Endothelial cell (in vitro differentiated cells): ENCODE measurements at regions not wholly inside any gene's neighbourhood (a gene's known extent, or its start where the extent isn't known, plus 50 kb on each side); places are given as distances from the start of the nearest gene placed in this dataset.
A peak's percentile ranks its signal among the peaks of the same experiment; 100 is the strongest.

ENCODE experiments used
- DNase-seq: peaks from one replicate; pipeline ENCODE4 v3.0.0; 2021; ENCODE audit warnings: low spot score
- H3K27ac Mint-ChIP-seq: one replicate; pipeline ENCODE4 v1.8.0; 2021; ENCODE audit warnings: mixed read lengths, inconsistent platforms; ENCODE audit not compliant: unreplicated experiment
- H3K27me3 Mint-ChIP-seq: one replicate; pipeline ENCODE4 v1.8.0; 2021; ENCODE audit warnings: mild to moderate bottlenecking, moderate library complexity, mixed read lengths, inconsistent platforms; ENCODE audit not compliant: unreplicated experiment
- H3K36me3 Mint-ChIP-seq: one replicate; pipeline ENCODE4 v1.8.0; 2021; ENCODE audit warnings: mild to moderate bottlenecking, low read depth, mixed read lengths, inconsistent platforms; ENCODE audit not compliant: unreplicated experiment
- H3K4me1 Mint-ChIP-seq: one replicate; pipeline ENCODE4 v1.8.0; 2021; ENCODE audit warnings: mild to moderate bottlenecking, mixed read lengths, inconsistent platforms; ENCODE audit not compliant: unreplicated experiment
- H3K4me3 Mint-ChIP-seq: one replicate; pipeline ENCODE4 v1.8.0; 2021; ENCODE audit warnings: mild to moderate bottlenecking, mixed read lengths, inconsistent platforms; ENCODE audit not compliant: unreplicated experiment
- H3K9me3 Mint-ChIP-seq: one replicate; pipeline ENCODE4 v1.8.0; 2021; ENCODE audit warnings: mixed read lengths, inconsistent platforms; ENCODE audit not compliant: unreplicated experiment
- TF ChIP-seq, protein P1 (sequence below): fragments of 200-600 bp; sonication (generic); IDR thresholded peaks from one replicate; pipeline ENCODE4 v1.5.0; 2021; ENCODE audit warnings: antibody characterized with exemption; ENCODE audit not compliant: unreplicated experiment

DNA sequence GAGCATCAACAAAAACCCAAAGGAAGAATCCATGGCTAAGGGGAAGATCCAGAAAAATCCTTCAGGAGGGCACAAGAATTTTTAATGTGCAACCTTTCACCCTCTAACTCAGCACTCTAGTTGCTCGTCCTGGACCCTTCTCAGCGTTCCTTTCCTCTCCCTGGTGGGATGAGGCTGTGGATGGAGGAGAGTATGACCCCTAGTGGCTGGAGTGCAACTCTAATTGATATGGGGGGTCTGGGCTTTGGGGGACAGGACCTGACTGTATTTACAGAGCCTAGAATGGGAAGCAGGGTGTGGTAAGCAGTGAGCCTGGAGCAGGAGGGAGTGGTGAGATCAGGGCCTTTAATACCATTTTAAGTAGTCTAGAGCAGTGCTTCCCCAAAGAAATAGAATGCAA, 83.9 kb upstream of the CEP85L start:
- Mint-ChIP-seq H3K27me3 (peaks cover 5% of the 10 kb centered on the region), H3K9me3 (no peaks in the 10 kb centered on the region), H3K27ac (no peak overlapping the region), H3K4me1 (peaks cover 14% of the 10 kb centered on the region), H3K4me3 (no peak overlapping the region), H3K36me3 (no peaks in the 10 kb centered on the region)
- TF ChIP-seq, protein P1, sequence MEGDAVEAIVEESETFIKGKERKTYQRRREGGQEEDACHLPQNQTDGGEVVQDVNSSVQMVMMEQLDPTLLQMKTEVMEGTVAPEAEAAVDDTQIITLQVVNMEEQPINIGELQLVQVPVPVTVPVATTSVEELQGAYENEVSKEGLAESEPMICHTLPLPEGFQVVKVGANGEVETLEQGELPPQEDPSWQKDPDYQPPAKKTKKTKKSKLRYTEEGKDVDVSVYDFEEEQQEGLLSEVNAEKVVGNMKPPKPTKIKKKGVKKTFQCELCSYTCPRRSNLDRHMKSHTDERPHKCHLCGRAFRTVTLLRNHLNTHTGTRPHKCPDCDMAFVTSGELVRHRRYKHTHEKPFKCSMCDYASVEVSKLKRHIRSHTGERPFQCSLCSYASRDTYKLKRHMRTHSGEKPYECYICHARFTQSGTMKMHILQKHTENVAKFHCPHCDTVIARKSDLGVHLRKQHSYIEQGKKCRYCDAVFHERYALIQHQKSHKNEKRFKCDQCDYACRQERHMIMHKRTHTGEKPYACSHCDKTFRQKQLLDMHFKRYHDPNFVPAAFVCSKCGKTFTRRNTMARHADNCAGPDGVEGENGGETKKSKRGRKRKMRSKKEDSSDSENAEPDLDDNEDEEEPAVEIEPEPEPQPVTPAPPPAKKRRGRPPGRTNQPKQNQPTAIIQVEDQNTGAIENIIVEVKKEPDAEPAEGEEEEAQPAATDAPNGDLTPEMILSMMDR, result peak; percentile 40
- peak; percentile 26 for DNase-seq

DNA sequence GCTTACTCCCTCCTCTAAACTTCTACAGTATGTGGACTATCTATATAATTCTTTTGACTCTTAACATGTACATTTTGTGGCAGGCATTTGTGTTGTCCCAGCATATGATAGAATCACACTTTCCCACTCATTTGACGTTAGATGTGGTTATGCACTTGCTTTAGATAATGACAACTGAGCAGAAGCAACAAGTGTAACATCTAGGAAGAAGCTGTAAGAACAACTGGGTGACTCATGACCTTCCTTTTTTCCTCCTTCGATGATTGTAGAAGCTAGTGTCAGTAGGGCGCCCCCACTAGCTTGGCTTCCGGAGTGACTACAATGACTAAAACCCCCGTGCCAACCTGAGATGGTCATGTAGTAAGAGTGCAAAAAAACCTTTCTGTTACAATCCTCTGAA, 74.6 kb upstream of the CEP85L start:
- H3K9me3 Mint-ChIP-seq, result no peaks in the 10 kb centered on the region
- no peak overlapping the region for H3K4me3 Mint-ChIP-seq
- peaks cover 3% of the 10 kb centered on the region for H3K4me1 Mint-ChIP-seq
- H3K27ac Mint-ChIP-seq, result no peak overlapping the region
- no peaks in the 10 kb centered on the region for H3K27me3 Mint-ChIP-seq
- no peaks in the 10 kb centered on the region for H3K36me3 Mint-ChIP-seq
- TF ChIP-seq, protein P1, result no peak
- no peak for DNase-seq

DNA sequence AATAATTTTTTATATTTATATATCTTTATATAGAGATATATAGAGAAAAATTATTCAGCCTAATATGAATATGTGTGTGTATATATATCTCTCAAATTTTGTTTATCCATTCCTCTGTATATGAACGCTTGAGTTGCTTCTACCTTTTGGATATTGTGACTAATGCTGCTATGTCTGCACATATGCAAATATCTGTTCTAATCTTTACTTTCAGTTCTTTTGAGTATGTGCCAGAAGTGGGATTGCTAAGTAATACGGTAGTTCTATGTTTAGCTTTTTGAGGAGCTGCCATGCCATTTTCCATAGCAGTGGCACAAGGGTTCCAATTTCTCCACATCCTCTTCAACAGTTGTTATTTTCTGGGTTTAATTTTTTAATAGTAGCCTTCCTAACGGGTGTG, 72.8 kb upstream of the CEP85L start:
- no peak for DNase-seq
- no peak overlapping the region for H3K4me3 Mint-ChIP-seq
- H3K9me3 Mint-ChIP-seq, result no peaks in the 10 kb centered on the region
- peaks cover 2% of the 10 kb centered on the region for H3K27me3 Mint-ChIP-seq
- TF ChIP-seq, protein P1, result no peak
- no peaks in the 10 kb centered on the region for H3K36me3 Mint-ChIP-seq
- no peak overlapping the region for H3K27ac Mint-ChIP-seq
- no peaks in the 10 kb centered on the region for H3K4me1 Mint-ChIP-seq

DNA sequence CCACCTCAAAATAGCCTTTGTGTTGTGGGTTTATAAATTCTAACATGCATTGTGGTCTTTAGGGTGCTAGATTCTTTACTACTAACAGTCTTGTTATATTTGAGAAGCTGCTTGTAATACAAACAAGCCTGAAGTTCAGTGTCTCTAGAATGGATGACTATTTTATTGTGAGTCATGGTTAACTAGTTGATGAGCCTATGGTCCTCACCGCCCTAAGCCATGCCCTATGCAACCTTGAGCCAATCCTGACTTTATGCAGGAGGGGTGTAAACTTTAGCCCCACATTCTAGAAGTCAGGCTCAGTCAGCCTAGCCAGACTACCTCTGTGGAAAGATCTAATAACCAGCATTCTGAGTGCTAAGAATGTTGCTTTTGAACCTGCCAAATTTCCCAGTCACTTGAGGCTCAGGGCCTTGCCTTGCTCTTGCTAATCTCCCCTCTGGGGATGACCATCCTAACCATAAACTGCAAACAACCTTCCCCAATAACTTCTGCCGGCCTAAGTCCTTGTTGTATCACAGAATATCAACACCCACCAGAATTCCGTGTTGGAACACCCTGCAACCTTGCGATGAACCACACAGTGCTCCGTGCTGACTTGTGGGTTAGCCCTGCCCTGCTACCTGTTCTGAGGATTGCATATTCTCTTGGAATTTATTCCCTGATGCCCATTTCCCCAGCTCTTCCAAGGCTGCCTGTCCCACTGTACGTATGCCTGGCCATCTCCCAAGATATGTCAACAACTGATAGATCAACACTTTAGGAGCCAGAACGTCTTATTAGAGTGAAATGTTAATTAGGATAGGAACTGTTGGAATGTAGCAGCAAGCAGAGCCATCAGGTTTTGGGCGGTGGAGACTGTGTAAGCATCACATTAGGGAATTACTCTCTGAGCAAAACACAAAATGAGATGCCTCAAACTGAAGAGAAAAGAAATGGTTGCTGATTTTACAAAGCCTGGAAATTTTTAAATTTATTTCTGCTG, 71.7 kb upstream of the CEP85L start:
- no peak for DNase-seq
- Mint-ChIP-seq H3K4me1 (no peaks in the 10 kb centered on the region), H3K9me3 (no peaks in the 10 kb centered on the region), H3K36me3 (no peaks in the 10 kb centered on the region), H3K27ac (no peak overlapping the region), H3K27me3 (peaks cover 2% of the 10 kb centered on the region), H3K4me3 (no peak overlapping the region)
- TF ChIP-seq, protein P1, result no peak

DNA sequence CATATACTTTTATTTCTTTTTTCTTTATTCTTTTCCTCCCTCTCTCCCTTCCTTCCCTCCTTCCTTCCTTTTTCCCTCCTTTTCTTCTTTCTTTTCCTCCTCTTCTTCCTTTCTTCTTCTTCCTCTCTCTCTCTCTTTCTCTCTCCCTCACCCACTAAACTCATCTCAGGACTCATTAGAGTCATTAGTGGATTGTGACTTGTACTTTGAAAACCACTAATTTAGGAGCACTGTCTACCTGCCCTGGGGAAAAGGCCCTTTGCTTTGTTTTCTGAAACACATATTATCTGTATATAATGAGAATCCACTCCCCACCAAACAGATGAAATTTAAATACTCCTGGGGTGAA, 68.7 kb upstream of the CEP85L start:
- no peak for DNase-seq
- Mint-ChIP-seq H3K27me3 (peaks cover 2% of the 10 kb centered on the region), H3K4me3 (no peak overlapping the region), H3K27ac (no peak overlapping the region), H3K9me3 (no peaks in the 10 kb centered on the region), H3K36me3 (no peaks in the 10 kb centered on the region), H3K4me1 (no peaks in the 10 kb centered on the region)
- TF ChIP-seq, protein P1, result no peak
